ENCODE measurements at regions not wholly inside any gene's neighbourhood (a gene's known extent, or its start where the extent isn't known, plus 50 kb on each side); places are given as distances from the start of the nearest gene placed in this dataset.

- Histone ChIP-seq H3K9me3 (no peaks in the 10 kb centered on the region), H3K4me1 (no peaks in the 10 kb centered on the region)
- intact Hi-C loops (cut with DNase I; ENCODE audit: low total_unique reads) = no loop called here
These were observed 635.1 kb downstream of the PTPRC start for GRCh38 chr1:199273837-199274379.

GRCh38 chr1:199279067-199279466 lies 640.2 kb downstream of the PTPRC start:
- no peaks in the 10 kb centered on the region for H3K4me1 ChIP-seq
- no peak overlapping the region for H3K27ac ChIP-seq

More at GRCh38 chr1:199273837-199274379, 635.1 kb downstream of the PTPRC start:
- Histone ChIP-seq H3K36me3 (no peaks in the 10 kb centered on the region), H3K27me3 (no peaks in the 10 kb centered on the region), H3K4me3 (no peak overlapping the region), H3K27ac (no peak overlapping the region)
- DNase-seq = no peak
- TF ChIP-seq CTCF (IDR thresholded peaks at IDR 0.05) (no peak), POLR2A (IDR thresholded peaks at IDR 0.05) (no peak)

GRCh38 chr1:199279872-199280645 lies 641.2 kb downstream of the PTPRC start:
- intact Hi-C loops (cut with DNase I; ENCODE audit: low total_unique reads) = no loop called here
- Histone ChIP-seq H3K9me3 (no peaks in the 10 kb centered on the region), H3K27ac (no peak overlapping the region), H3K4me1 (no peaks in the 10 kb centered on the region), H3K4me3 (no peak overlapping the region), H3K36me3 (no peaks in the 10 kb centered on the region), H3K27me3 (no peaks in the 10 kb centered on the region)
- no peak for DNase-seq
- TF ChIP-seq CTCF (IDR thresholded peaks at IDR 0.05) (no peak), POLR2A (IDR thresholded peaks at IDR 0.05) (no peak)

More at GRCh38 chr1:199279067-199279466, 640.2 kb downstream of the PTPRC start:
- H3K27me3 ChIP-seq = no peaks in the 10 kb centered on the region
- H3K9me3 ChIP-seq = no peaks in the 10 kb centered on the region
- intact Hi-C loops (cut with DNase I; ENCODE audit: low total_unique reads) = no loop called here
- no peaks in the 10 kb centered on the region for H3K36me3 ChIP-seq
- no peak overlapping the region for H3K4me3 ChIP-seq
- DNase-seq = no peak
- TF ChIP-seq POLR2A (IDR thresholded peaks at IDR 0.05) (no peak), CTCF (IDR thresholded peaks at IDR 0.05) (no peak)

- intact Hi-C loops (cut with DNase I; ENCODE audit: low total_unique reads) = no loop called here
- DNase-seq = no peak
- no peak overlapping the region for H3K27ac ChIP-seq
- no peaks in the 10 kb centered on the region for H3K9me3 ChIP-seq
- no peaks in the 10 kb centered on the region for H3K36me3 ChIP-seq
- H3K27me3 ChIP-seq = no peaks in the 10 kb centered on the region
- H3K4me1 ChIP-seq = no peaks in the 10 kb centered on the region
- no peak for TF ChIP-seq CTCF (IDR thresholded peaks at IDR 0.05)
- TF ChIP-seq POLR2A (IDR thresholded peaks at IDR 0.05) = no peak
- no peak overlapping the region for H3K4me3 ChIP-seq
These were observed 644.0 kb downstream of the PTPRC start for GRCh38 chr1:199282751-199283305.

- no peak for TF ChIP-seq POLR2A (IDR thresholded peaks at IDR 0.05)
- no peak for TF ChIP-seq CTCF (IDR thresholded peaks at IDR 0.05)
- Histone ChIP-seq H3K27me3 (no peaks in the 10 kb centered on the region), H3K9me3 (no peaks in the 10 kb centered on the region), H3K27ac (no peak overlapping the region), H3K36me3 (no peaks in the 10 kb centered on the region), H3K4me3 (no peak overlapping the region), H3K4me1 (no peaks in the 10 kb centered on the region)
- intact Hi-C loops (cut with DNase I; ENCODE audit: low total_unique reads) = no loop called here
- no peak for DNase-seq
These were observed 645.0 kb downstream of the PTPRC start for GRCh38 chr1:199283794-199284193.
